ENCODE measurements at regions not wholly inside any gene's neighbourhood (a gene's known extent, or its start where the extent isn't known, plus 50 kb on each side); places are given as distances from the start of the nearest gene placed in this dataset.

- TF ChIP-seq, protein P1, sequence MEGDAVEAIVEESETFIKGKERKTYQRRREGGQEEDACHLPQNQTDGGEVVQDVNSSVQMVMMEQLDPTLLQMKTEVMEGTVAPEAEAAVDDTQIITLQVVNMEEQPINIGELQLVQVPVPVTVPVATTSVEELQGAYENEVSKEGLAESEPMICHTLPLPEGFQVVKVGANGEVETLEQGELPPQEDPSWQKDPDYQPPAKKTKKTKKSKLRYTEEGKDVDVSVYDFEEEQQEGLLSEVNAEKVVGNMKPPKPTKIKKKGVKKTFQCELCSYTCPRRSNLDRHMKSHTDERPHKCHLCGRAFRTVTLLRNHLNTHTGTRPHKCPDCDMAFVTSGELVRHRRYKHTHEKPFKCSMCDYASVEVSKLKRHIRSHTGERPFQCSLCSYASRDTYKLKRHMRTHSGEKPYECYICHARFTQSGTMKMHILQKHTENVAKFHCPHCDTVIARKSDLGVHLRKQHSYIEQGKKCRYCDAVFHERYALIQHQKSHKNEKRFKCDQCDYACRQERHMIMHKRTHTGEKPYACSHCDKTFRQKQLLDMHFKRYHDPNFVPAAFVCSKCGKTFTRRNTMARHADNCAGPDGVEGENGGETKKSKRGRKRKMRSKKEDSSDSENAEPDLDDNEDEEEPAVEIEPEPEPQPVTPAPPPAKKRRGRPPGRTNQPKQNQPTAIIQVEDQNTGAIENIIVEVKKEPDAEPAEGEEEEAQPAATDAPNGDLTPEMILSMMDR (IDR thresholded peaks at IDR 0.05): no peak
- TF ChIP-seq POLR2AphosphoS5 (IDR thresholded peaks at IDR 0.05): no peak
- no peak for TF ChIP-seq POLR2A (IDR thresholded peaks at IDR 0.05)
Measured at GRCh38 chr5:154107010-154107409, 68.2 kb downstream of the MFAP3 start.
